ENCODE measurements at regions not wholly inside any gene's neighbourhood (a gene's known extent, or its start where the extent isn't known, plus 50 kb on each side); places are given as distances from the start of the nearest gene placed in this dataset.

DNA sequence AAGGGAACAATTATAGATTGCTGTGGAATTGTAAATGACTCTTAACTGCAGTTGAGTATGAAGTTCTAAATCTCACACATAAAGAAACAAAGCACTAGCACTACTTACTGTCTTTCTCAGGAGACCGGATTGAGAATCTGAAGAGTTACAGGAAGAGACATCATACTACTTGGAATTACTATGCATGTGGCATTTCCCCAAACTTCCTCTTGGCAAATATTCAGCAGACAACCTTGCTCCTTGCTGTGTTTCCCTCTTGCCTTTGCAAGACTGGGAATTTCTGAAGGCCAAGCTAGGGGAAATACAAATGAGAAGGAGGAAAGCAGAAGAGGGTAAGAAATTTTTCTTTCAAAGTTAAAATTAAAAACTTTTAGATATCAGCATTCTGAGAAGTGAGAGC, 173.6 kb upstream of the KCTD3 start:
- Histone ChIP-seq H3K36me3 (no peaks in the 10 kb centered on the region), H3K4me3 (no peak overlapping the region), H3K79me2 (ENCODE audit: low read depth) (no peaks in the 10 kb centered on the region), H3K27me3 (no peaks in the 10 kb centered on the region), H3K4me1 (no peaks in the 10 kb centered on the region), H2AFZ (replicated peaks) (no peak overlapping the region), H4K20me1 (ENCODE audit: low read depth) (no peaks in the 10 kb centered on the region), H3K9me3 (ENCODE audit: low read depth) (no peaks in the 10 kb centered on the region), H3K4me2 (no peak overlapping the region), H3K9ac (no peak overlapping the region), H3K27ac (no peak overlapping the region), H3F3A (ENCODE audit: low read depth) (no peaks in the 10 kb centered on the region)
- no peak for DNase-seq (ENCODE audit: low spot score)
- no peak overlapping the region for H3K4me3 Mint-ChIP-seq
- H3K9me3 Mint-ChIP-seq: peaks cover 3% of the 10 kb centered on the region
- H3K4me1 Mint-ChIP-seq: no peaks in the 10 kb centered on the region
- no peak overlapping the region for H3K27ac Mint-ChIP-seq
- TF ChIP-seq, protein P1, sequence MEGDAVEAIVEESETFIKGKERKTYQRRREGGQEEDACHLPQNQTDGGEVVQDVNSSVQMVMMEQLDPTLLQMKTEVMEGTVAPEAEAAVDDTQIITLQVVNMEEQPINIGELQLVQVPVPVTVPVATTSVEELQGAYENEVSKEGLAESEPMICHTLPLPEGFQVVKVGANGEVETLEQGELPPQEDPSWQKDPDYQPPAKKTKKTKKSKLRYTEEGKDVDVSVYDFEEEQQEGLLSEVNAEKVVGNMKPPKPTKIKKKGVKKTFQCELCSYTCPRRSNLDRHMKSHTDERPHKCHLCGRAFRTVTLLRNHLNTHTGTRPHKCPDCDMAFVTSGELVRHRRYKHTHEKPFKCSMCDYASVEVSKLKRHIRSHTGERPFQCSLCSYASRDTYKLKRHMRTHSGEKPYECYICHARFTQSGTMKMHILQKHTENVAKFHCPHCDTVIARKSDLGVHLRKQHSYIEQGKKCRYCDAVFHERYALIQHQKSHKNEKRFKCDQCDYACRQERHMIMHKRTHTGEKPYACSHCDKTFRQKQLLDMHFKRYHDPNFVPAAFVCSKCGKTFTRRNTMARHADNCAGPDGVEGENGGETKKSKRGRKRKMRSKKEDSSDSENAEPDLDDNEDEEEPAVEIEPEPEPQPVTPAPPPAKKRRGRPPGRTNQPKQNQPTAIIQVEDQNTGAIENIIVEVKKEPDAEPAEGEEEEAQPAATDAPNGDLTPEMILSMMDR (IDR thresholded peaks at IDR 0.05): no peak
- no peak for TF ChIP-seq EZH2 (IDR thresholded peaks at IDR 0.05)
- TF ChIP-seq EZH2phosphoT487 (IDR thresholded peaks at IDR 0.05): no peak
- H3K27me3 Mint-ChIP-seq (ENCODE audit: insufficient read depth, low read depth): no peaks in the 10 kb centered on the region
- H3K36me3 Mint-ChIP-seq: no peaks in the 10 kb centered on the region

DNA sequence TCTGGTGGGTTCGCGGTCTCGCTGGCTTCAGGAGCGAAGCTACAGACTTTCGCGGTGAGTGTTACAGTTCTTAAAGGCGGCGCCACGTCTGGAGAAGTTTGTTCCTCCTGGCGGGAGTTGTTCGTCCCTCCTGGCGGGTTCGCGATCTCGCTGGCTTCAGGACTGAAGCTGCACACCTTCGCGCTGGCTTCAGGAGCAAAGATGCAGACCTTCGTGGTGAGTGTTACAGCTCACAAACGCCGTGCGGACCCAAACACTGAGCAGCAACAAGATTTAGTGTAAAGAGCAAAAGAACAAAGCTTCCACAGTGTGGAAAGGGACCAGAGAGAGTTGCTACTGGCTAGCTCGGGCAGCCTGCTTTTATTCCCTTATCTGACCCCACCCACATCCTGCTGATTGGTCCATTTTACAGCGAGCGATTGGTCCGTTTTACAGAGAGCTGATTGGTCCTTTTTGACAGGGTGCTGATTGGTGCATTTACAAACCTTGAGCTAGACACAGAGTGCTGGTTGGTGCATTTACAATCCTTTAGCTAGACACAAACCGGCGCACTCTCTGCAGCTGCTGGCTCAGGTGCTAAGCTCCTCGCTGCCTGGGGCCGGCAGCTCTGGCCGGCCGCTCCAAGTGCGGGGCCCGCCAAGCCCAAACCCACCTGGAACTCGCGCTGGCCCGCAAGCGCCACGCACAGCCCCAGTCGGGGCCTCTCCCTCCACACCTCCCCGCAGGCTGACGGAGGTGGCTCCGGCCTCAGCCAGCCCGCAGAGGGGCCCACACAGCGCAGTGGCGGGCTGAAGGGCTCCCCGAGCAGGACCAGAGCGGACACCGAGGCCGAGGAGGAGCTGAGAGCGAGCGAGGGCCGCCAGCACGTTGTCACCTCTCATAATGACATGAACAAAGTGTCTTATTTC, 172.8 kb upstream of the KCTD3 start:
- no peaks in the 10 kb centered on the region for H3K4me1 Mint-ChIP-seq
- H3K27me3 Mint-ChIP-seq (ENCODE audit: insufficient read depth, low read depth): no peaks in the 10 kb centered on the region
- Histone ChIP-seq H3F3A (ENCODE audit: low read depth) (no peaks in the 10 kb centered on the region), H4K20me1 (ENCODE audit: low read depth) (no peaks in the 10 kb centered on the region), H3K36me3 (no peaks in the 10 kb centered on the region), H3K4me1 (no peaks in the 10 kb centered on the region), H3K4me2 (no peak overlapping the region), H3K27me3 (no peaks in the 10 kb centered on the region), H3K9ac (no peak overlapping the region), H3K9me3 (ENCODE audit: low read depth) (no peaks in the 10 kb centered on the region), H3K27ac (no peak overlapping the region), H3K79me2 (ENCODE audit: low read depth) (no peaks in the 10 kb centered on the region), H3K4me3 (no peak overlapping the region), H2AFZ (replicated peaks) (no peak overlapping the region)
- peaks cover 3% of the 10 kb centered on the region for H3K9me3 Mint-ChIP-seq
- no peaks in the 10 kb centered on the region for H3K36me3 Mint-ChIP-seq
- H3K27ac Mint-ChIP-seq: no peak overlapping the region
- no peak for TF ChIP-seq EZH2phosphoT487 (IDR thresholded peaks at IDR 0.05)
- TF ChIP-seq EZH2 (IDR thresholded peaks at IDR 0.05): no peak
- TF ChIP-seq, protein P1 (IDR thresholded peaks at IDR 0.05): no peak
- H3K4me3 Mint-ChIP-seq: no peak overlapping the region
- DNase-seq (ENCODE audit: low spot score): no peak

DNA sequence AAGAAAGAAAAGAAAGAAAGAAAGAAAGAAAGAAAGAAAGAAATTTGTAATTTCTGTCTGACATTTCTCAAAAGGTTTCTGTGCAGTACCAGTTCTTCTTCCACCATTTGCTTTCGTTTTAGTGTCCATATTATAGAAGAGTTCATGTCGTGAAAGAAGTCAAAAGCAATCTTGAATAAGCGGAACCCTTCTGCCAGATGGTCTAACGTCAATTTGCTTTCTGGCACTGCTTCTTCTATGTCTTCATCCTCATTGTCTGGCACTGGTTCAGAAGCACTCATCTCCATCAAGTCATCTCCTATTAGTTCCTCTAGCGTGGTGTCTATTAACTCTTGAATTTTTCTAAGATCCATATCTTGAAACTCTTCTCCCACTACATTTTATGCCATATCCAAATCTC, 170.0 kb upstream of the KCTD3 start:
- no peaks in the 10 kb centered on the region for H3F3A ChIP-seq (ENCODE audit: low read depth)
- no peak overlapping the region for H3K27ac ChIP-seq
- no peak for DNase-seq (ENCODE audit: low spot score)
- Mint-ChIP-seq H3K27ac (no peak overlapping the region), H3K4me3 (no peak overlapping the region), H3K9me3 (peaks cover 3% of the 10 kb centered on the region), H3K4me1 (no peaks in the 10 kb centered on the region), H3K27me3 (ENCODE audit: insufficient read depth, low read depth) (no peaks in the 10 kb centered on the region), H3K36me3 (no peaks in the 10 kb centered on the region)
- H3K4me2 ChIP-seq: no peak overlapping the region
- H3K79me2 ChIP-seq (ENCODE audit: low read depth): no peaks in the 10 kb centered on the region
- no peaks in the 10 kb centered on the region for H3K9me3 ChIP-seq (ENCODE audit: low read depth)
- no peaks in the 10 kb centered on the region for H4K20me1 ChIP-seq (ENCODE audit: low read depth)
- no peaks in the 10 kb centered on the region for H3K4me1 ChIP-seq
- no peak overlapping the region for H3K4me3 ChIP-seq
- H2AFZ ChIP-seq (replicated peaks): no peak overlapping the region
- no peaks in the 10 kb centered on the region for H3K36me3 ChIP-seq
- H3K27me3 ChIP-seq: no peaks in the 10 kb centered on the region
- no peak overlapping the region for H3K9ac ChIP-seq
- TF ChIP-seq EZH2 (IDR thresholded peaks at IDR 0.05) (no peak), EZH2phosphoT487 (IDR thresholded peaks at IDR 0.05) (no peak)
- TF ChIP-seq, protein P1 (IDR thresholded peaks at IDR 0.05): no peak
